Inflammatory macrophage treated with lipopolysaccharide for 4 hours (primary cell): ENCODE measurements at regions not wholly inside any gene's neighbourhood (a gene's known extent, or its start where the extent isn't known, plus 50 kb on each side); places are given as distances from the start of the nearest gene placed in this dataset.

Experiments
- DNase-seq: peaks from one replicate; pipeline ENCODE4 v3.0.0-alpha.2; 2020

- DNase-seq = no peak
These were observed 108.1 kb downstream of the GNAT3 start for GRCh38 chr7:80403686-80404241.

- DNase-seq = no peak
These were observed 110.2 kb downstream of the GNAT3 start for GRCh38 chr7:80401708-80402107.

- DNase-seq = no peak
These were observed 118.1 kb downstream of the GNAT3 start for GRCh38 chr7:80393786-80394185.

GRCh38 chr7:80392229-80393169 is 119.4 kb downstream of the GNAT3 start:
- peak; percentile 33 for DNase-seq

- no peak for DNase-seq
These were observed 124.2 kb downstream of the GNAT3 start for GRCh38 chr7:80387634-80388193.

- DNase-seq = no peak
These were observed 125.2 kb downstream of the GNAT3 start for GRCh38 chr7:80386686-80387085.

- DNase-seq = no peak
These were observed 126.4 kb downstream of the GNAT3 start for GRCh38 chr7:80385508-80385907.

- DNase-seq = no peak
These were observed 130.9 kb downstream of the GNAT3 start for GRCh38 chr7:80380957-80381356.

- no peak for DNase-seq
These were observed 132.6 kb downstream of the GNAT3 start for GRCh38 chr7:80379034-80379982.

GRCh38 chr7:80374321-80374720 is 137.5 kb downstream of the GNAT3 start:
- no peak for DNase-seq

GRCh38 chr7:80373429-80374032 is 138.3 kb downstream of the GNAT3 start:
- DNase-seq = no peak

- DNase-seq = no peak
These were observed 139.4 kb downstream of the GNAT3 start for GRCh38 chr7:80372415-80372814.

- no peak for DNase-seq
These were observed 141.3 kb downstream of the GNAT3 start for GRCh38 chr7:80370587-80370986.

- DNase-seq = no peak
These were observed 142.5 kb downstream of the GNAT3 start for GRCh38 chr7:80369321-80369720.

GRCh38 chr7:80362677-80363076 is 149.2 kb downstream of the GNAT3 start:
- DNase-seq = no peak

GRCh38 chr7:80362010-80362618 is 149.8 kb downstream of the GNAT3 start:
- DNase-seq = no peak

- DNase-seq = no peak
These were observed 152.4 kb downstream of the GNAT3 start for GRCh38 chr7:80359476-80359875.

- no peak for DNase-seq
These were observed 152.8 kb downstream of the GNAT3 start for GRCh38 chr7:80359029-80359428.

- DNase-seq = no peak
These were observed 154.3 kb downstream of the GNAT3 start for GRCh38 chr7:80357530-80357929.

GRCh38 chr7:80350430-80350829 is 161.4 kb downstream of the GNAT3 start:
- DNase-seq = no peak

- DNase-seq = no peak
These were observed 163.6 kb downstream of the GNAT3 start for GRCh38 chr7:80348223-80348622.

GRCh38 chr7:80347173-80347572 is 164.7 kb downstream of the GNAT3 start:
- DNase-seq = no peak
